ENCODE measurements at regions not wholly inside any gene's neighbourhood (a gene's known extent, or its start where the extent isn't known, plus 50 kb on each side); places are given as distances from the start of the nearest gene placed in this dataset.

- Mint-ChIP-seq H3K27me3 (no peaks in the 10 kb centered on the region), H3K9me3 (no peaks in the 10 kb centered on the region), H3K27ac (no peak overlapping the region), H3K4me3 (no peak overlapping the region), H3K4me1 (no peaks in the 10 kb centered on the region), H3K36me3 (ENCODE audit: low read depth) (no peaks in the 10 kb centered on the region)
- ChIA-PET CTCF (no interaction called here), POLR2A (no interaction called here)
- DNase-seq, result no peak
Measured at GRCh38 chr20:41889126-41889843, 271.1 kb upstream of the CHD6 start.

DNA sequence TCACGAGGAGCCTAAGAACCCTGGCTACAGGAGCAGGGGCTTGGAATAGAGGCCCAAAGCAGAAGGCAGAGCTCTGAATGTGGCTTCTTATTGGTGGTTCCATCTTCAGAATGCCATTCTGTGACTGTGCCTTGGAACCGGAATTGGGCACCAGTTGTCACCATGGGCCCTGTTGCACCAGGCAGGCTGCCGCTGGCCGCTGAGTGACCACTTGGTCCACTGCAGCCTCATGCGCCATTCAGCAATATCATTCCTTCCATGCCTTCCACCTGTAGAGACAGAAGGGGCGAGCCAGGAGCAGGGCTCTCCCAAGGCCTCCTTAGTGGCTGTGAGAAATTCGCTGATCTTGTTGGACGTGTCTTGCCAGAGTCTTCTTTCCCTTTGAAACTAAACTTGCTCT, 270.3 kb upstream of the CHD6 start:
- Mint-ChIP-seq H3K9me3 (no peaks in the 10 kb centered on the region), H3K4me3 (no peak overlapping the region), H3K27me3 (no peaks in the 10 kb centered on the region), H3K27ac (no peak overlapping the region), H3K36me3 (ENCODE audit: low read depth) (no peaks in the 10 kb centered on the region), H3K4me1 (no peaks in the 10 kb centered on the region)
- POLR2A ChIA-PET, result no interaction called here
- CTCF ChIA-PET, result interaction anchor here (0.6 kb wide), 1 partner anchor 578 kb away, joined by 3 read pairs; no protein-coding TSS in a partner anchor
- DNase-seq, result no peak

DNA sequence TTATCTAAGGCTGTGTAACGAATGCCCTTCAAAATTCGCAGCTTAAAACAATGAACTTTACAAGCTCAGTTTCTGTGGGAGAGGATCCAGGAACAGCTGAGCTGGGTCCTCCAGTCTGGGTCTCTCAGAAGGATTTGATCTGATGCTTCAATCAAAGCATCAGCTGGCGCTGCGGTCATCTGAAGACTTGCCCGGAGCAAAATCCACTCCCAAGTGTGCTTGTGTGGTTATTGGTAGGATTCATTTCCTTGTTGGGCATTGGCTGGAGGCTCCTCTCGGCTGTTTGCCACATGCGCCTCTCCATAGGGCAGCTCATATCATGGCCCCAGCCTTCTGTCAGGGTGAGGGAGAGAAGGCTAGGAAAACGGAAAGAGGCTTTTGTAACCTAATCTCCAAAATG, 269.3 kb upstream of the CHD6 start:
- H3K36me3 Mint-ChIP-seq (ENCODE audit: low read depth), result no peaks in the 10 kb centered on the region
- CTCF ChIA-PET, result no interaction called here
- POLR2A ChIA-PET, result no interaction called here

GRCh38 chr20:41881466-41882046, 263.4 kb upstream of the CHD6 start:
- no peak overlapping the region for H3K27ac Mint-ChIP-seq
- ChIA-PET CTCF (no interaction called here), POLR2A (no interaction called here)
- no peaks in the 10 kb centered on the region for H3K4me1 Mint-ChIP-seq
- no peak overlapping the region for H3K4me3 Mint-ChIP-seq
- no peaks in the 10 kb centered on the region for H3K36me3 Mint-ChIP-seq (ENCODE audit: low read depth)
- peaks cover 2% of the 10 kb centered on the region for H3K27me3 Mint-ChIP-seq
- no peak for DNase-seq
- H3K9me3 Mint-ChIP-seq, result no peaks in the 10 kb centered on the region

More for the DNA sequence above, 269.3 kb upstream of the CHD6 start:
- H3K9me3 Mint-ChIP-seq, result no peaks in the 10 kb centered on the region
- H3K4me1 Mint-ChIP-seq, result no peaks in the 10 kb centered on the region
- DNase-seq, result no peak
- H3K27ac Mint-ChIP-seq, result no peak overlapping the region
- H3K27me3 Mint-ChIP-seq, result no peaks in the 10 kb centered on the region
- no peak overlapping the region for H3K4me3 Mint-ChIP-seq

DNA sequence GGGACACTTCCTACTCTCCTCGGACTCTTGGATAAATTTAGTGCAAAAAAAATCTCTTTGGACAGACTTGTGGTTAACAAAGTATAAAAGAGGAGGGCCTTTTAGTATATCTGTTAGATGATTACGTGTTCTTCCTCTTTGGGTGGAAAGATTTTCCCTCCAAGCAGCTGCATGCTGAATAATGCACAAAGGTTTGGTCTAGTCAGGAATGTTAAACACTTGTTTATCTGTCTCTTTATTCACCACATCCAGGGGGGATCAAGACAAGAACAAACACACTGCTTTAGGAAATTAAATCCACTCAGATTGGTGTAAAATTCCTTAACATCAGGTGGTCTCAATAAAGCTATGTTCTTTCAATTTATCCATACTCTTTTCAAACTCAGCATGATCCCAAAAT, 260.9 kb upstream of the CHD6 start:
- no peak overlapping the region for H3K27ac Mint-ChIP-seq
- no peaks in the 10 kb centered on the region for H3K4me1 Mint-ChIP-seq
- H3K4me3 Mint-ChIP-seq, result no peak overlapping the region
- CTCF ChIA-PET, result no interaction called here
- no peaks in the 10 kb centered on the region for H3K9me3 Mint-ChIP-seq
- POLR2A ChIA-PET, result no interaction called here
- no peak for DNase-seq
- peaks cover 2% of the 10 kb centered on the region for H3K27me3 Mint-ChIP-seq
- no peaks in the 10 kb centered on the region for H3K36me3 Mint-ChIP-seq (ENCODE audit: low read depth)

- Mint-ChIP-seq H3K27me3 (peaks cover 2% of the 10 kb centered on the region), H3K27ac (no peak overlapping the region), H3K4me1 (no peaks in the 10 kb centered on the region), H3K9me3 (no peaks in the 10 kb centered on the region), H3K36me3 (ENCODE audit: low read depth) (no peaks in the 10 kb centered on the region), H3K4me3 (no peak overlapping the region)
- POLR2A ChIA-PET, result no interaction called here
- no peak for DNase-seq
- CTCF ChIA-PET, result no interaction called here
Measured at GRCh38 chr20:41877911-41878310, 259.7 kb upstream of the CHD6 start.

DNA sequence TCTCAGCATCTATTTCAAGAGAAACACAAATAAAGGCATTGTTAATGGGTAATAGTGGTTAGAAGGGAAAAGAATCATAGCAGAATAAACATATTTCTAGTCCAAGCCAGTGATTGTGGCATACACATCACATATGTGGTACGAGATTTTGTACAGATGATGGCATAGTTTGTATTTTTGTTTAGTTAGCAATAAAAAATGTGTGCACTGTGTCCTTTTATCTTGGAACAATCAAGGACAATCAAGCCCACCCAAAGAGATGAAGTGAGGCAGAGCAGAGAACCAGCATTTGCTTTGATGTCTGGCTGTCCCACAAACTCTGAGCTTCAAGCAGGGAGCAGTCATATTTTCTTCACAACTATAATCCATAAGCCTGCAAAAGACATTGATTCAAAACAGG, 256.5 kb upstream of the CHD6 start:
- peaks cover 3% of the 10 kb centered on the region for H3K9me3 Mint-ChIP-seq
- H3K36me3 Mint-ChIP-seq (ENCODE audit: low read depth), result no peaks in the 10 kb centered on the region
- CTCF ChIA-PET, result no interaction called here
- H3K27ac Mint-ChIP-seq, result no peak overlapping the region
- no peak for DNase-seq
- POLR2A ChIA-PET, result no interaction called here
- no peaks in the 10 kb centered on the region for H3K4me1 Mint-ChIP-seq
- H3K4me3 Mint-ChIP-seq, result no peak overlapping the region
- H3K27me3 Mint-ChIP-seq, result no peaks in the 10 kb centered on the region

DNA sequence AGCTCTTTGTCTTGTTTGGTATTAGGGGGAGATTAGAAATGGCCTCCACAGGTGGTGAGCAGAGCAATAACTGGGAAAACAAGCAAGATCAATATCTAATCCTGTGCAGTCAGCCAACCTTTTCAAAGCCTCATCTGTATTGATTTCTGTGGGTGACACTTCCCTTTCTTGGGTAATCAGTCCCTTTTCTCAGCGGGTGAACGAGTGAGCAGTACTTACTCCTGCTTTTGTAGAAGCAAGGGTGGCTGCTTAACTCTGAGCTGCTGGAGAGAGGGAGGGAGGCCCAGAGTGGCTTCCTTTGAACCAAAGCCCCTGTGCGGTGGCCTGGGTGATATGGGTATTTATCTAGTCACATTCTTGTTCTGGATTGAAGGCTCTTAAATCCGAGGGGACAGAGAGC, 254.8 kb upstream of the CHD6 start:
- Mint-ChIP-seq H3K36me3 (ENCODE audit: low read depth) (no peaks in the 10 kb centered on the region), H3K9me3 (peaks cover 3% of the 10 kb centered on the region), H3K4me1 (no peaks in the 10 kb centered on the region), H3K27me3 (no peaks in the 10 kb centered on the region), H3K4me3 (no peak overlapping the region), H3K27ac (no peak overlapping the region)
- DNase-seq, result no peak
- ChIA-PET CTCF (no interaction called here), POLR2A (no interaction called here)

GRCh38 chr20:41870869-41871462, 252.8 kb upstream of the CHD6 start:
- H3K4me3 Mint-ChIP-seq, result no peak overlapping the region
- CTCF ChIA-PET, result no interaction called here
- POLR2A ChIA-PET, result interaction anchor here (0.6 kb wide), 1 partner anchor 232 kb away, joined by 4 read pairs; no protein-coding TSS in a partner anchor

GRCh38 chr20:41869261-41869660, 251.1 kb upstream of the CHD6 start:
- Mint-ChIP-seq H3K36me3 (ENCODE audit: low read depth) (no peaks in the 10 kb centered on the region), H3K27ac (no peak overlapping the region), H3K4me1 (no peaks in the 10 kb centered on the region), H3K27me3 (no peaks in the 10 kb centered on the region), H3K9me3 (peaks cover 3% of the 10 kb centered on the region), H3K4me3 (no peak overlapping the region)
- CTCF ChIA-PET, result no interaction called here
- POLR2A ChIA-PET, result no interaction called here
- no peak for DNase-seq

More at GRCh38 chr20:41870869-41871462, 252.8 kb upstream of the CHD6 start:
- no peaks in the 10 kb centered on the region for H3K4me1 Mint-ChIP-seq
- no peak for DNase-seq
- no peaks in the 10 kb centered on the region for H3K27me3 Mint-ChIP-seq
- H3K27ac Mint-ChIP-seq, result no peak overlapping the region
- no peaks in the 10 kb centered on the region for H3K36me3 Mint-ChIP-seq (ENCODE audit: low read depth)
- peaks cover 3% of the 10 kb centered on the region for H3K9me3 Mint-ChIP-seq

DNA sequence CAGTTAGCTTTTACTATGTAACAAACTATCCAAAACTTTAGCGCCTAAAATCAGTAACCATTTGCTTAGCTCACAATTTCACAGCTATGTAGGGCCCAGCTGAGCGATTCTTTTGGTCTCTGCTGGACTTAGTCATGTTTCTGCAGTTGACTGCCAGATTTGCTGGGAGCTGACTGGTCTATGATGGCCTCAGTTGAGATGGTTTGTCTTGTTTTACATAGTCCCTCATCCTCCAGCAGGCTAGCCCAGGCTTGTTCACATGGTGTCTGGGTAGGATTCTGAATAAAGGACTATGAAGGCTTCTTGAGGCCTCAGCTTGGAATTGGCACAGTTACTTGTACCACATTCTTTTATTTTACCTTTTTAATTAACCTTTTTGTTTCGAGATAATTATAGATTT, 247.8 kb upstream of the CHD6 start:
- Mint-ChIP-seq H3K4me3 (no peak overlapping the region), H3K36me3 (ENCODE audit: low read depth) (no peaks in the 10 kb centered on the region), H3K4me1 (no peaks in the 10 kb centered on the region), H3K27ac (no peak overlapping the region), H3K27me3 (no peaks in the 10 kb centered on the region), H3K9me3 (no peaks in the 10 kb centered on the region)
- DNase-seq, result no peak
- CTCF ChIA-PET, result no interaction called here
- POLR2A ChIA-PET, result no interaction called here

GRCh38 chr20:41862476-41862875, 244.3 kb upstream of the CHD6 start:
- POLR2A ChIA-PET, result no interaction called here
- CTCF ChIA-PET, result no interaction called here
- Mint-ChIP-seq H3K36me3 (ENCODE audit: low read depth) (no peaks in the 10 kb centered on the region), H3K4me1 (no peaks in the 10 kb centered on the region), H3K4me3 (no peak overlapping the region), H3K27ac (no peak overlapping the region), H3K27me3 (no peaks in the 10 kb centered on the region), H3K9me3 (no peaks in the 10 kb centered on the region)
- DNase-seq, result no peak

DNA sequence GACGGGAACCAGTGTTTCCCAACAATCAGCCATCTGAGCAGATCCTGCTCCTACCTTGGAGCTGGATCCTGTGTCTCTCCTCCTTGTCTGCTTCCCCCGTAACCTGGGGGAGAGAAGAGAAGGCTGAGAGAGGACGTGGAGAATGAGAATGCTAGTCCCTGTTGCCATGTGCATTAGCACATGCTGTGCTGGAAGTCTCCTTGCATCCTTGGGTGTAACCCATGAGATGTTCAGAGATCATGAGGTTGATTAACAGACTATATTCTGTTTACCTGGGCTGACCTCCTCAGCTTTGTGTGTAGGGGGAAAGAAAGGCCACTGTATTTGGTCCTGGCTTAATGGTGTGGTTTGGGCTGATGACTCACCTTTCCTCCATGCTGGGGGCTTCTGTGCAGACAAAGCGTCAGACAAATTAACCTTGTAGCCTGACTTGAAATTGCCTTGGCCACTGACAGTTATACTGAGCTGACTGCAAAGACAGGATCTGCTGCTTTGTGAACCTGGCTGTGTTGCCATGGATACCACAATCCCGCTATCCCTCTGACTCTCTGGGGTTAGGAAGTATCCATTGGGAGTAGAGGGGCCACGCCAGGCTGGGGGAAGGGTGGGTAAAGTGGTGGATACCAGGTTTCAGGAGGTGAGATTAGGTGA, 243.7 kb upstream of the CHD6 start:
- H3K27ac Mint-ChIP-seq, result no peak overlapping the region
- H3K4me1 Mint-ChIP-seq, result no peaks in the 10 kb centered on the region
- H3K27me3 Mint-ChIP-seq, result no peaks in the 10 kb centered on the region
- no peak overlapping the region for H3K4me3 Mint-ChIP-seq
- CTCF ChIA-PET, result no interaction called here
- no peaks in the 10 kb centered on the region for H3K36me3 Mint-ChIP-seq (ENCODE audit: low read depth)
- no peaks in the 10 kb centered on the region for H3K9me3 Mint-ChIP-seq
- DNase-seq, result no peak
- POLR2A ChIA-PET, result no interaction called here

All from activated CD4-positive, alpha-beta T cell treated with anti-CD3 and anti-CD28 coated beads, Interleukin-2, amount 10 ng/mL, durations not matched to agents 7 days and 5 days (primary cell).